GM21619 (cell line): ENCODE measurements at regions not wholly inside any gene's neighbourhood (a gene's known extent, or its start where the extent isn't known, plus 50 kb on each side); places are given as distances from the start of the nearest gene placed in this dataset.

Experiments
- ATAC-seq: cut with Tn5 transposase; IDR thresholded peaks from one replicate; pipeline ENCODE4 v1.9.1; 2021; ENCODE audit not compliant: unreplicated experiment

- ATAC-seq = no peak
These were observed 561.9 kb downstream of the GALR1 start for GRCh38 chr18:77811503-77811902.

GRCh38 chr18:77815666-77816338, 566.2 kb downstream of the GALR1 start:
- no peak for ATAC-seq

- ATAC-seq = no peak
These were observed 568.7 kb downstream of the GALR1 start for GRCh38 chr18:77818328-77818727.

DNA sequence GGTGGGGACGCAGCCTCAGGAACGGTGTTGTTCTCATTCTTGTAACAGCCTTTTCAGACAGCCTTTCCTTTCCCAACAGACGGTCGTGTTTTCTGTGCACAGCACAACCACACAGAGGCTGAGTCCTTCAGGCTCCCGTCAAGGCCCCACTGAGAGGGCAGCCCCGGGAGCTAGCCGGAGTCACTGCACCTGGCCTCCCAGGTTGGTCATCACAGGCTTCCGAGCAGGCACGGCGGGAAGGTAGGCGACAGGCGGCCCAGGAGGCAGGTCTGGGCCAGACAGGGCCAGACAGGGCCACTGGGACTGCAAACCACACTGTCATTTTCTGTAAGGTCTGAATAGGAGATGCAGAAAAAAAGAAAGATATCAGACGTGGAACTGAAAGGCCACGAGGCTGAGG, 570.8 kb downstream of the GALR1 start:
- no peak for ATAC-seq

GRCh38 chr18:77821892-77822291, 572.2 kb downstream of the GALR1 start:
- ATAC-seq = no peak

GRCh38 chr18:77822632-77823031, 573.0 kb downstream of the GALR1 start:
- no peak for ATAC-seq

DNA sequence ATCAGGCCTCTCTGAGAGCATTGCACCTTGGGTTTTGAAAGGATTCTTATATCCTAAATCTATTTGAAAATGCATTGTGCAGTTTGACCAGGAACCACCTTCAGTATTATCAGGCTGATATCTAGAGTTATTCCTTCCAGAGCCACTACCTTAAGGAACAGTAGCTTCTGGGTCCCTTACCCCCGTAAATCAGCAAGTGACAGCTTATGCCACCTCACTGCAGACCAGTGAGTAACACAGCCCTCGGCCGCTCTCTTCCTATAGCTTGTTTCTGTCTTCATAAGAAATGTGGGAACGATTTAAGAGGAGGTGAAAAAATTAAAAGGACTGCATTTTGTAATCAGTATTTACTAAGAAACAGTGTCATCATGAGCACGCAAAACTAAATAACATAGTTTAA, 584.2 kb downstream of the GALR1 start:
- no peak for ATAC-seq

DNA sequence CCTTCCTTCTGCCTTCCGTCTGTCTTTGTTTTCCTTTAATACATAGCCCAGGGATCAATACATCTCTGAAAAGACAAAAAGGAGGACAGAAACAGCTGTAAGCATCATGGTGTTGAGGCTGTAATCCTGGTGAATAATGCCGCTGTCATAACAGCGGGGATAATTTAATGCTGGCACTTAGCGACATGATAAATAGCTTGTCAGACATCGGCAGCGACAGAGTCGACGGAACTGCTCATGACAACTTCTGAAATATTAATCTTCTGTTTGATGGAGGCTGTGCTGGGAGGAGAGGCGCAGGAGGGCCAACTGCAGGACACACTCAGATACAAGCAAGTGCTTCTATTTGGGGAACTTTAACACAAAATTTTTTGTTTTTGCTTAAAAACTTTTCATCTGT, 602.2 kb downstream of the GALR1 start:
- no peak for ATAC-seq

DNA sequence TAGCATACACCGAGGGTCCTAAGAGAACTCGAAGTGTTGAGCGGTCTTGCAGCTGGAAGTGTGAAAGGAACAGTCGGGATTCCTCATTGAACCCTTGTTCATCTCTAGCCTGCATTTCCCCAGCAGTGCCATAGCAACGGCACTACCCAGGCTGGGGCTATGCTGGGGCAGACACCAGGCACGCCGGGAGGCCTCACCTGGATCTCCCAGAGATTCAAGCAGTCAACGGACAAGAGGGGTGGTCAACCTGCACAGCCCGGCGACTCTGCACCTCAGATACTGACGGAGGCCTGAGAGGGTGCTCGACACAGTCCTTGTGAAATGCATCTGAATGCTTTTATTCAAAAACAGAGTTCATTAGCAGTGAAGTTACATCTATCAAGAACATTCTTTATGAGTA, 604.2 kb downstream of the GALR1 start:
- no peak for ATAC-seq

- ATAC-seq = no peak
These were observed 608.3 kb downstream of the GALR1 start for GRCh38 chr18:77857678-77858655.

GRCh38 chr18:77859634-77860033, 610.0 kb downstream of the GALR1 start:
- ATAC-seq = no peak

GRCh38 chr18:77862066-77862757, 612.6 kb downstream of the GALR1 start:
- ATAC-seq = no peak

GRCh38 chr18:77865853-77866252, 616.2 kb downstream of the GALR1 start:
- no peak for ATAC-seq

DNA sequence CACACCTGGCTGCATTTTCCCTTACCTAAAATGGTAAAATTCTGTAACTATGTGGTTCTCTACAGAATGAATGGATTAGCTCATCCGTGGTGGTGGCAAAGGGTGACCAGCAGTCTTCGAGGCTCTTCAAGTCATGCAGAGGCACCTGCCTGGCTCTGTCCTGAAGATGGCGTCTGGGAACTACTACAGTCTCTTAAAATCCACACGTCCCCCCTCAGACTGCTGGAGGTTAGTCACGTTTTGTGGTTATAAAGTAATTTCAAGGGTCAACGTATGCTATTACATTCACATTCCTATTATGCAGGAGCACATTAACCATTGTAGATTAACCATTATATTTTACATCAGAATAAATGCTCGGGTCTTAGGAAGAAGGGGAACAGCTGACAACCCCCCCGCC, 616.7 kb downstream of the GALR1 start:
- ATAC-seq = no peak

- ATAC-seq = no peak
These were observed 620.6 kb downstream of the GALR1 start for GRCh38 chr18:77870199-77870598.

DNA sequence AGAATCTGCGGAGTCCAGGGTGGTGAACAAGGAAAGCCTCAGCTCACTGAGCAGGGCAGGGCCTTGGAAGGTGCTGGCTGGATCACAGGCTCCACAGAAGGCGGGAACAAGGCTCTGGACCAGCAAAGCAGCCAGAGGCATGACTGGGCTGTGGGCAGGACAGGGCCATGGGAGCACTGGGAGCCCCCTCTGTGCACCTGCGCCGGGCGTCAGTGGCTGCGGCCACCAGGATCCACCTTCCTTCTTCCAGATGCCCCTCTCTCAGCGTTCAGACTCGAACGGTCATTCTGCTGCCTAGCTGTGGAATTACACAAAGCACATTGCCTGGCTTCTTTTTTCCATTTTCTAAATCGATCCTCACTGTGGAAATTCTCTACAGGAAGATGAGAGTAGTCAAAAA, 621.2 kb downstream of the GALR1 start:
- no peak for ATAC-seq

GRCh38 chr18:77872166-77872565, 622.5 kb downstream of the GALR1 start:
- ATAC-seq = no peak

- no peak for ATAC-seq
These were observed 626.7 kb downstream of the GALR1 start for GRCh38 chr18:77876319-77876865.

DNA sequence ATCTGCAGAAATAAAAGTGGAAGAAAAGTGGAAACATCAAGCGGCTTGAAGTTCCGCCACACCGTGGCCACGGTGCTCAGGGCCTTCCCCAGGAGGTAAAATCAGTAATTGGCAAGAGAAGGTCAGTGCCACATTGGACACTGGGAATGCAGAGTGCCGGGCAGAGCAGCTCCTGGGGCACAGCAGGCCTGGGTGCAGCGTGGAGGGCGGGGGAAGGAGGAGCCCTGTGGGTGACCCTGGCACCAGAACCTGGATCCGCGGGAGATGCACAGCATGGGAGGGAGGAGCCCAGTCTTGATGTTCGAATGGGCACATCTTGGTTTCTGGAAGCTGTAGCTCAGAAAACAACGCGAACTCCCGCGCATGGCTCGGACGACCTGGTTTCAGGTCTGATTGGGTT, 630.2 kb downstream of the GALR1 start:
- ATAC-seq = no peak

- ATAC-seq = no peak
These were observed 634.8 kb downstream of the GALR1 start for GRCh38 chr18:77884454-77884853.

DNA sequence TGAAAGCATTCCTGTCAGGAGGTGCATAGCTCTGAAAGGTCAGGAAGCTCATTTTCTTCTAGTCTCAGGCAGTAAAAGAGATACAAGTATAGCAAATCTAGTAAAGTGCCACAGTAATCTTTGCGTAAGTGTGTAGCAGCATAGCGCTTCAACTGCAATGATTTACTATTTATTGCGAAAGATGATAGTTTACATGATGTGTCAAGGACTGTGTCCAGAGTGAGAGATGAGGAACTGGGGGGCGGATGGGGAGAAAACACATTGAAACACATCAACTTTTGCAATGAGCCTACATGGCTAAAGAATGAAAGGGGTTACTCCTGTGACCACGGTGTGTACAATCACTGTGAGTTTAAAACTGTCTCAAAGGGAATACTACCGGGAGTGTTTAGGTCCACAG, 644.4 kb downstream of the GALR1 start:
- ATAC-seq = no peak
